Right atrium auricular region (tissue), 2 donors: ENCODE measurements at regions not wholly inside any gene's neighbourhood (a gene's known extent, or its start where the extent isn't known, plus 50 kb on each side); places are given as distances from the start of the nearest gene placed in this dataset.
"Not testable (repeated sequence)": the region's sequence is repeated elsewhere in the genome, so short reads cannot be mapped to it uniquely, and the experiment has no call there.

Experiments used
- DNase-seq: peaks from one replicate; pipeline ENCODE4 v3.0.0-alpha.2; 2019; ENCODE audit warnings: low spot score
- H3K27ac ChIP-seq, 2 donors: fragments of 200-600 bp; sonication (generic); 1 replicate in 1 of 2; 2 replicates in 1 of 2; pipeline ENCODE4 v1.5.1; 2016 to 2019
- H3K27me3 ChIP-seq, 2 donors: fragments of 200-600 bp; sonication (generic); one replicate each; pipeline versions ENCODE4 v1.5.1 to v1.6.0; 2017 to 2019
- H3K36me3 ChIP-seq: fragments of 200-600 bp; sonication (generic); one replicate; pipeline ENCODE4 v1.5.1; 2016
- H3K4me1 ChIP-seq, 2 donors: fragments of 200-600 bp; sonication (generic); one replicate each; pipeline versions ENCODE4 v1.5.1 to v1.6.0; 2017 to 2019
- H3K4me3 ChIP-seq, 2 donors: fragments of 200-600 bp; sonication (generic); 1 replicate in 1 of 2; 2 replicates in 1 of 2; pipeline ENCODE4 v1.5.1; 2017 to 2019; ENCODE audit warnings: mild to moderate bottlenecking in 1 of 2, moderate library complexity in 1 of 2
- H3K9me3 ChIP-seq, 2 donors: fragments of 200-600 bp; sonication (generic); one replicate each; pipeline ENCODE4 v1.5.1; 2019
- TF ChIP-seq, protein P1 (sequence below), 2 donors: fragments of 200-600 bp; sonication (generic); IDR thresholded peaks; one replicate each; pipeline ENCODE4 v1.5.1; 2019; ENCODE audit warnings: antibody characterized with exemption in 2 of 2

DNA sequence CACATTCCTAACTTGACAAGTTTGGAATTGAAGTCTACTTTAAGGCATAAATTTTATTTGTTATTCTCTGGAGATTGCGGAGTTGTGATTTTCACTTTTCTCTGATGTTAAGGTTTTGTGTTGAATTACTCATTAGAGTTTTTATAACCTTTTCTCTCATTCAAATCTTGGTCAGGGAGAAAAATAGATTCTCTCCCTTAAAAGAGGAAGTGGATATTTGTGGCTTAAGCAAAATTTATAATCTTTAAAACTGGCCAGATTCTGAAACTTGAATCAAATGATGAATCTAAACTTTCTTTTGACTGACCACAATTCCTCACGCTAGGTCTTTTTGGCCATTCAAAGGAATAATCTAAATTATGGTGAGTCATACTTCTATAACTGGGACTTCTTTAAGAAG, 361.4 kb downstream of the TEX13C start:
- H3K27me3 ChIP-seq, result no peaks in the 10 kb centered on the region
- no peak overlapping the region for H3K4me3 ChIP-seq
- no peaks in the 10 kb centered on the region for H3K36me3 ChIP-seq
- no peaks in the 10 kb centered on the region for H3K4me1 ChIP-seq
- H3K27ac ChIP-seq, result no peak overlapping the region
- TF ChIP-seq, protein P1, sequence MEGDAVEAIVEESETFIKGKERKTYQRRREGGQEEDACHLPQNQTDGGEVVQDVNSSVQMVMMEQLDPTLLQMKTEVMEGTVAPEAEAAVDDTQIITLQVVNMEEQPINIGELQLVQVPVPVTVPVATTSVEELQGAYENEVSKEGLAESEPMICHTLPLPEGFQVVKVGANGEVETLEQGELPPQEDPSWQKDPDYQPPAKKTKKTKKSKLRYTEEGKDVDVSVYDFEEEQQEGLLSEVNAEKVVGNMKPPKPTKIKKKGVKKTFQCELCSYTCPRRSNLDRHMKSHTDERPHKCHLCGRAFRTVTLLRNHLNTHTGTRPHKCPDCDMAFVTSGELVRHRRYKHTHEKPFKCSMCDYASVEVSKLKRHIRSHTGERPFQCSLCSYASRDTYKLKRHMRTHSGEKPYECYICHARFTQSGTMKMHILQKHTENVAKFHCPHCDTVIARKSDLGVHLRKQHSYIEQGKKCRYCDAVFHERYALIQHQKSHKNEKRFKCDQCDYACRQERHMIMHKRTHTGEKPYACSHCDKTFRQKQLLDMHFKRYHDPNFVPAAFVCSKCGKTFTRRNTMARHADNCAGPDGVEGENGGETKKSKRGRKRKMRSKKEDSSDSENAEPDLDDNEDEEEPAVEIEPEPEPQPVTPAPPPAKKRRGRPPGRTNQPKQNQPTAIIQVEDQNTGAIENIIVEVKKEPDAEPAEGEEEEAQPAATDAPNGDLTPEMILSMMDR (IDR thresholded peaks at IDR 0.05), result no peak
- DNase-seq, result no peak
- H3K9me3 ChIP-seq, result peaks cover 0 to 2% of the 10 kb centered on the region in 2 donors

DNA sequence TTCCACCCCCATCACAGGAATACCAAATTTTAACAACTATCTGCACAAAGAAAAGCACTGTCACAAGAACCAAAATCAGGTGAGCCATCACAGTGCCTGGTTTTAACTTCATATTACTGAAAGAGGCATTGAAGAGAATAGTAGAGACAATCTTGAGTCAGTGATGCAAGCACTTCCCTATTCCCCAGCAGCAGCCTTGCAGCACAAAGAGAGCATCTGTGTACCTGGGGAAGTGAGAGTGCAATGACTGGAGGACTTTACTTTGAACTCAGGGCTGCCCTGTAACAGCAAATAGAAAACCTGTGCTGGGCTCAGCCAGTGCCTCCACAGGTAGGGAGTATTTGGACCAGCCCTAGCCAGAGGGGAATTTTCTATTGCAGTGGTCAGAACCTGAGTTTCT, 361.8 kb downstream of the TEX13C start:
- TF ChIP-seq, protein P1 (IDR thresholded peaks at IDR 0.05), result no peak
- H3K4me1 ChIP-seq, result no peaks in the 10 kb centered on the region
- no peaks in the 10 kb centered on the region for H3K27me3 ChIP-seq
- H3K36me3 ChIP-seq, result no peaks in the 10 kb centered on the region
- no peak for DNase-seq
- no peak overlapping the region for H3K4me3 ChIP-seq
- H3K9me3 ChIP-seq, result no peaks in the 10 kb centered on the region
- H3K27ac ChIP-seq, result no peak overlapping the region

DNA sequence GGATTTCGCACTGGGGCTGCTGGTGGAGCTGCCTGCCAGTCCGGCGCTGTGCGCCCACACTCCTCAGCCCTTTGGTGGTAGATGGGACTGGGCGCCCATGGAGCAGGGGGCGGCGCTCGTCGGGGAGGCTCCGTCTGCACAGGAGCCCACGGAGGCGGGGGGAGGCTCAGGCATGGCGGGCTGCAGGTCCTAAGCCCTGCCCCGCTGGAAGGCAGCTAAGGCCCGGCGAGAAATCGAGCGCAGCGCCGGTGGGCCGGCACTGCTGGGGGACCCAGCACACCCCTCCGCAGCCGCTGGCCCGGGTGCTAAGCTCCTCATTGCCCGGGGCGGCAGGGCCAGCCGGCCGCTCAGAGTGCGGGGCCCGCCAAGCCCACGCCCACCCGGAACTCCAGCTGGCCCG, 370.9 kb downstream of the TEX13C start:
- DNase-seq, H3K9me3 ChIP-seq, H3K4me1 ChIP-seq, H3K27ac ChIP-seq, H3K4me3 ChIP-seq, H3K36me3 ChIP-seq, H3K27me3 ChIP-seq: not testable (repeated sequence)

DNA sequence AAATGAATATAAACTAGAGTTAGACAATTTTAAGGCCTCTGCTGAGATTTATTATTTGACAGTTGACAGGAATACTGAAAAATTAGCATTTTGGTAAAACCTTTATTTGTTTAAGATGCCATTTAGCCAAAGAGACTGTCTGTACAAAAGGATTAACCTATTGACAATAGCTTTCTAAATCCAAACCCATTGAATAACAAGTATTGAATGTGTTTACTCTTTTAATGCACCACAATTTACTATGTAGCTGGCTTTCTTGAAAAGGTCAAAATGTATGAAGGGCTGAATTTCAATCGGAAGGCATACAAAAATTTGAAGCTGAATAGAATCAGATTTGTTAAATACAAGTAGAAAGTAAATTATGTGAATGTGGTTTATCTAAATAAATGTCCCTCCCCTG, 374.5 kb downstream of the TEX13C start:
- H3K4me1 ChIP-seq, result no peaks in the 10 kb centered on the region
- DNase-seq, result no peak
- H3K4me3 ChIP-seq, result no peak overlapping the region
- no peaks in the 10 kb centered on the region for H3K36me3 ChIP-seq
- no peaks in the 10 kb centered on the region for H3K9me3 ChIP-seq
- H3K27me3 ChIP-seq, result no peaks in the 10 kb centered on the region
- TF ChIP-seq, protein P1 (IDR thresholded peaks at IDR 0.05), result no peak
- no peak overlapping the region for H3K27ac ChIP-seq

DNA sequence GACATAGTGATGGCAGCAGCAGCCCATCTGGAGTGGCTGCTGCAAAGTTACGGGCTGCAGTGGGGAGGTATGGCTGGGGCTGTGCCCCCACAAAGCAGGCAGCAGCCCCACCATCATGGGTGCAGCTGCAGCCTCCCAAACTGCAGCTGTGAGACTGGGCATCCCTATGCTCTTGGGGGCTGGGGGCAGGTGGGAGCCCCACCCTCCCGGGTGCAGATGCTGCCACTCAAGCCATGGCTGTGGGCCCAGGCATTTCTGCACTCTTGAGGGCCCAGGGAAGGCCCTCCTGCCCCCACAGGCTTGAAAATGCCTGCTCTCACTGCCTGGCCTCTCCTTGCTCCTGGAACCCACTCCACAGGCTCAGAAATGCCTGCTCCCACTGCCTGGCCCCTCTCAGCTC, 389.4 kb downstream of the TEX13C start:
- TF ChIP-seq, protein P1 (IDR thresholded peaks at IDR 0.05), result no peak
- H3K27ac ChIP-seq, result no peak overlapping the region
- no peaks in the 10 kb centered on the region for H3K9me3 ChIP-seq
- no peaks in the 10 kb centered on the region for H3K4me1 ChIP-seq
- no peak overlapping the region for H3K4me3 ChIP-seq
- no peak for DNase-seq
- no peaks in the 10 kb centered on the region for H3K27me3 ChIP-seq
- no peaks in the 10 kb centered on the region for H3K36me3 ChIP-seq

DNA sequence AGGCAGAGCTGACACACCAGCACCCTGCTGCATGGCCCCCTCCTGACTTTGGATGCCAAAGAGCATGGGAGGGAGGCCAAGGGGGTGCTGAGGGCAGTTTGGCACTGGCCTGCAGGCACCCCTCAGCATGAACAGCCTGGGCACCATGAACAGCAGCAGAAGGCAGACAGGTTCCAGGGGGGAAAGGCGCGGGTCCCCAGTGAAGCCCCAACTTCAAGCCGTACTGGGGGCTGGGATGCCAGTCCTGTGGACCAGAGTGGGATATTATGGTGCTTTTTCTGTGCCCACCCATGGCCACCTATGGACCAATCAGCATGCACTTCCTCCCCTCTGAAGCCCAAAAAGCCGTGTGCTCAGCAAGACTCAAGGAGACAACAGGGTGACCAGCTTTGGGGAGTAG, 389.9 kb downstream of the TEX13C start:
- no peak for DNase-seq
- no peaks in the 10 kb centered on the region for H3K4me1 ChIP-seq

More for the DNA sequence above, 389.9 kb downstream of the TEX13C start:
- Histone ChIP-seq H3K27me3 (no peaks in the 10 kb centered on the region), H3K4me3 (no peak overlapping the region), H3K27ac (no peak overlapping the region), H3K36me3 (no peaks in the 10 kb centered on the region), H3K9me3 (no peaks in the 10 kb centered on the region)
- TF ChIP-seq, protein P1 (IDR thresholded peaks at IDR 0.05), result no peak
